GM21786 (cell line): ENCODE measurements at regions not wholly inside any gene's neighbourhood (a gene's known extent, or its start where the extent isn't known, plus 50 kb on each side); places are given as distances from the start of the nearest gene placed in this dataset.

ENCODE experiments used
- ATAC-seq: cut with Tn5 transposase; IDR thresholded peaks from one replicate; pipeline ENCODE4 v1.9.1; 2021; ENCODE audit not compliant: unreplicated experiment

DNA sequence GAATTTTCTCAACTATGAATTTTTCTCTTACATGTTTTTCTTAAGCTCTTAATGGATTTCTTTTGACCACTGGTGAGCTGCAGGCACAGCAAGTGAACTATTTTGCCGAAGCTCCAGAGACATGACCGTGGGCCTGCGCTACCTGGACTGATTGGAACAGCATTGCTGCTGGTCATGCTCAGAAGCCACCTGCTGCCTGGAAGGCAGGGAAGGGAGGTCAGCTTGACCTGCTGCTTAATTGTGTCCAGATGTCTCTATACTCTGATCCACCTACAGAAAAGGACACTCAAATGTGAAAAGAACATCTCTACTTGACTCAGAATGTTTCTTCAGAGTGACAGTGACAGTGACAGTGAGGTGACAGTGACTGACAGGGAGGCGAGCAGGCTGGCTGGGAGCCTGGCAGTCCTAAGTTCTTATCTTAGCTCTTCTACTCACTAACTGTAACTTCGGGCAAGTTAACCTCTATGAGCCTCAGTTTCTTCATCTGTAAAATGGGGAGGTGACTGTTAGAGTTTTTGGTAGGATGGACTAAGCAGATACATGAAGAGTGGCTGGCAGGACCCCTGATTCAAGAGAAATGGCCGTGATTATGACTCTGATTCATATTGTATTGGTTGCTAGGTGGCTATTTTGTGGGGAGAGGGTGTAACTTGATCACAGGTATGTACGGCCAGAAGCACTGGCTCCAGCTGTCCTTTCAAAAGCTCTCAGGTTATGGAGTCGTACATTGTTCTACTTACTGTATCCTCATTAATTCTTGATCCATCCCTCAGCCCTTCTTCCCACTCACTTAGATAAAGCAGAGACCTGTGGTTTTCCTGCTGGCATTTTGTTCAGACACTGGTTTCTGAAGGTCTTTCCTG lies 54.8 kb upstream of the DLG1 start:
- no peak for ATAC-seq

- ATAC-seq, result no peak
These were observed 54.0 kb upstream of the DLG1 start for GRCh38 chr3:197352382-197352781.

DNA sequence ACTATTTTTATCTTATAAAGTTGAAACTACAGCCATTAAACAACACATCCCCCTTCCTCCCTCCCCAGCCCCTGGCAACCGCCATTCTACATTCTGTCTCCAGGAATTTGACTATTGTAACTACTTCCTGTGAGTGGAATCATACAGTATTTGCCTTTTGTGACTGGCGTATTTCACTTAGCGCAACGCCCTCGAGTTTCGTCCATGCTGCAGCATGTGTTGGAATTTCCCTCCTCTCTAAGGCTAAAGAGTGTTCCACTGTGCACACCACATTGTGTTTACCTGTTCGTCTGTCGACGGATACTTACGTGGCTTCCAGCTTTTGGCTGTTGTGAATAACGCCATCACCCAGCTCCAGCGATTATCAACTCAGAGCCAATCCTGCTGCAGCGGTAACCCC lies 52.0 kb upstream of the DLG1 start:
- no peak for ATAC-seq

DNA sequence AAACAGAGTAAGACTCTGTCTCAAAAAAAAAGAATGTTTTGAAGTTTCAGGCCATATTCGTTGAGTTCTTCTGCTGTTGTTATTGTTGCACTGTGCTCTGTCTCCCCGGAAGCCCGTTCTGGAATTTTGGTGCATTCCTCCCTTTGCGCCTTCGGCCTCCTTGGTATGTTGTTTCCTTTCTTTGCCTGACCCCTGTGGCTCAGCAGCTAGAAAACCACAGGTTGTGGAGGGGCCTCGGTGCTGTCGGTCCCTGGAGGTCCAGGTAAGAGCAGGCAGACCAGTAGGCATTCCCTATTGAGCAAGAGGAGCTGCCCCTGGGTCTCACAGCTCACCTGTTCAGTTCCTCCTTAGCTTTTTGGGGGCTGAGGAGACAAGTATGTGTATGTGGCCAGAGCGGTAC lies 51.0 kb upstream of the DLG1 start:
- ATAC-seq, result no peak
